Brain microvascular endothelial cell (primary cell): ENCODE measurements at regions not wholly inside any gene's neighbourhood (a gene's known extent, or its start where the extent isn't known, plus 50 kb on each side); places are given as distances from the start of the nearest gene placed in this dataset.

ENCODE experiments used
- DNase-seq: peaks from one replicate; pipeline ENCODE4 v3.0.0-alpha.2; 2020
- H3K27ac ChIP-seq: fragments of 250-450 bp; sonication (Bioruptor Pico); 2 replicates; pipeline ENCODE4 v1.5.1; 2020; ENCODE audit warnings: mild to moderate bottlenecking, moderate library complexity
- H3K27me3 ChIP-seq: fragments of 250-450 bp; sonication (Bioruptor Pico); replicated peaks from 2 replicates; pipeline ENCODE4 v1.5.1; 2020; ENCODE audit warnings: mild to moderate bottlenecking
- H3K36me3 ChIP-seq: fragments of 250-450 bp; sonication (Bioruptor Pico); replicated peaks from 2 replicates; pipeline ENCODE4 v1.5.1; 2020; ENCODE audit warnings: mild to moderate bottlenecking
- H3K4me3 ChIP-seq: 2 replicates; pipeline ENCODE4 v1.5.1; 2011; ENCODE audit warnings: low read depth, mild to moderate bottlenecking, control low read depth, low read length, moderate library complexity
- CTCF ChIP-seq: IDR thresholded peaks from 2 replicates; pipeline ENCODE4 v1.5.1; 2011; ENCODE audit warnings: low read depth, mild to moderate bottlenecking, moderate library complexity, low read length, control low read depth, inconsistent platforms; ENCODE audit errors: missing control alignments
- in situ Hi-C: cut with HindIII; loops from 2 replicates; pipeline ENCODE4 v1.10.0; 2017; ENCODE audit warnings: low sequenced_read_pairs, low pct_ligation_motif_present

DNA sequence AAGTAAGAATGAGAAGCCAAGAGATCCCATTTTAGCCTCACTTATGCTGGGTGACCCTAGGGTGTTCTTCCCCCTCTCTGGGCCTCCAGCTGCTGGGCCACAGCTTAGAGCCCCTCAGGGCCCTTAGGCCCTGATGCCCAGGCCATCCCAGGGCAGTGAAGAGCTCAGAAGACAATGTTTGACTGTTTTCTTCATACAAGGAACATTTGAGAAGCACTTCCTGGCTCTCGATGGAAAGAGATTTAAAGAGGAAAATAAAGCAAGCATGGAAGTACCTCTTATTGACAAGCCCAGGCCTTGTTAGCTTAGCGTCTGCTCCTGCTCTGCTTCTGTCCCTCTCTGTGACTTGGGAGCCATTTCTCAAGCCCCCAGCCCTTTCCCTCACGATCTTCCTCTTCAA lies 165.9 kb upstream of the SMIM23 start:
- H3K4me3 ChIP-seq, result no peak overlapping the region
- no peak for TF ChIP-seq CTCF
- no peak overlapping the region for H3K27ac ChIP-seq
- H3K36me3 ChIP-seq, result no peaks in the 10 kb centered on the region
- no peak for DNase-seq
- in situ Hi-C loops, result no loop called here
- peaks cover 28% of the 10 kb centered on the region for H3K27me3 ChIP-seq

DNA sequence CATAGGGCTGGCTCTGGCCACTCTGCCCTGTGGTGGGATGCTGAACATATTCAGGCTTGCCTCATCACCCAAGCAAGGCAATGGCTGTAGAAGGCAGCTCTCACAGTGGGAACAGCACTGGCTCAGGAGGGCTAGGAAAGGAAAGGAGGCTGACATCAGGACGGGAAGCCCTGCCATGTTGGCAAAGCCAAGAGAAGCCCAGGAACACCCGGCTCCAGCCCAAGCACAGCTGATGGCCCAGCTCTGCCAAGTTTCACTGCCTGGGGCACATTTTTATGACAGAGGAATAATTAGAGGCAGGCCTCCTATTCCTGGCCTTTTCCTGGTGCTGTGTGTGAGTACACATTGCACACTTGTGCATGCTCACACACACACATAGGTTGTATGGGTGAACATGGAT lies 163.6 kb upstream of the SMIM23 start:
- DNase-seq, result no peak
- no peaks in the 10 kb centered on the region for H3K36me3 ChIP-seq
- H3K4me3 ChIP-seq, result no peak overlapping the region
- in situ Hi-C loops, result no loop called here
- H3K27ac ChIP-seq, result no peak overlapping the region
- no peak for TF ChIP-seq CTCF
- H3K27me3 ChIP-seq, result peaks cover 17% of the 10 kb centered on the region

DNA sequence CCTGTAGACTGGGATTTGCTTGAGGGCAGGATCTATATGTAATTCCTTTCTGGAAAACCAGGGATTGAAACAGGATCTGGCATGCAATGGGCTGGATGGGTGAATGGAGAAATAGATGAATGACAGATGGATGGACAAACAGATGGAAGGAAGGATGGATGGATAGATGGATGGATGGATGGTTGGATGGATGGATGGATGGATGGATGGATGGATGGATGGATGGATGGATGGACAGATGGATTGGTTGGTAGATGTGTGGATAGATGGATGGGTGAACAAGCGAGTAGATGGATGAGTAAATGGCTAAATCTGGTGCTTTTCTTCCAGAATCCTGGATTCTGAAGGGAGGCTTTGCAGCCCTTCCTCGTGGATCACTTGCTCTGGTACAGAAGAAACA lies 162.5 kb upstream of the SMIM23 start:
- TF ChIP-seq CTCF, result no peak
- H3K4me3 ChIP-seq, result no peak overlapping the region
- no peak for DNase-seq
- H3K36me3 ChIP-seq, result no peaks in the 10 kb centered on the region
- H3K27me3 ChIP-seq, result peaks cover 11% of the 10 kb centered on the region
- no peak overlapping the region for H3K27ac ChIP-seq
- in situ Hi-C loops, result no loop called here

DNA sequence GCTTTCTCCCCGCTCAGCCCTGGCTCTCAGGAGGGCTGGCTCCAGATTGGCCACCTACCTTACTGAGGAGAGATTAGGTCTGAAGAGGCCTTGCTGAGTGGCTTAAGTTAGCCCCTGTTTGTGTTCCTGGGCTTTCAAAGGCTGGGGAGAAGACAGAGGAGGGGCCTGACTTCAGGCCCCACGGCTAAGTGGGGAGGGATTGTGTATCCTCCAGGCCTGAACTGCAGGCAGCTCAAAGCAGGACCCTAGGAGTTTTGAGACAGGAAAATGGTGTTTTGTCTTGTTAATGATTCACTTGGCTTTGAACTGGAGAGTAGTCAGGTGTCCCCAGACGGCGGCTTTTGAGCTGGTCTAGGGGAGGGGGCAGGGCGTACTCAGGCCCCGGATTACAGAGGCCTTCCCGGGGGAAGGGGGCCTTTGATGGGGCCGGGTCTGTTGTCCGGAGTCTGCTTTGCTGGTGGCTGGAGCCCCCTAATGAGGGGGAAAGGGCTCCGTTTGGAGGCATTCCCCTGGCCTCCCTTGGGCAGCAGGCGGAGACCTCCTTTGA lies 162.0 kb upstream of the SMIM23 start:
- Histone ChIP-seq H3K27me3 (peaks cover 11% of the 10 kb centered on the region), H3K27ac (no peak overlapping the region), H3K36me3 (no peaks in the 10 kb centered on the region), H3K4me3 (no peak overlapping the region)
- in situ Hi-C loops, result no loop called here
- TF ChIP-seq CTCF, result no peak
- DNase-seq, result no peak

DNA sequence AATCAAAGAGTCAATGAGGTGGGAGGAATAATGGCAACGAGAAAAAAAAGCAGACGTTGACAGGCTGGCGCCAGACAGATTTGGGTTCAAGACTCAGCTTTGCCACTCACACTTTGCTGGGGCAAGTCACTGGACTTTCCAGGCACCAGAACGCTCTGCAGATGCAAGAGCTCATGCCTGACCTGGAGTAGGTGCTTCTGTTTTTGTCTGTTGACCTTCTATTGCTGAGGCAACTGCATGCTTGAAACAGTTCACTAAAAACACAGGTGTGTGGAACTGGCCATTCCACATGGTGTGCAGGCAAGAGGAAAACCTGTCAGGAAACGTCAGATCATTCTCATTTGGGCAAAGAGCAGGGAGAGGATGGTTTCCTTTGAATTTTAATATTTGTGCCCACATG lies 161.2 kb upstream of the SMIM23 start:
- DNase-seq, result no peak
- Histone ChIP-seq H3K4me3 (no peak overlapping the region), H3K27me3 (peaks cover 11% of the 10 kb centered on the region), H3K36me3 (no peaks in the 10 kb centered on the region), H3K27ac (no peak overlapping the region)
- TF ChIP-seq CTCF, result no peak
- in situ Hi-C loops, result no loop called here

DNA sequence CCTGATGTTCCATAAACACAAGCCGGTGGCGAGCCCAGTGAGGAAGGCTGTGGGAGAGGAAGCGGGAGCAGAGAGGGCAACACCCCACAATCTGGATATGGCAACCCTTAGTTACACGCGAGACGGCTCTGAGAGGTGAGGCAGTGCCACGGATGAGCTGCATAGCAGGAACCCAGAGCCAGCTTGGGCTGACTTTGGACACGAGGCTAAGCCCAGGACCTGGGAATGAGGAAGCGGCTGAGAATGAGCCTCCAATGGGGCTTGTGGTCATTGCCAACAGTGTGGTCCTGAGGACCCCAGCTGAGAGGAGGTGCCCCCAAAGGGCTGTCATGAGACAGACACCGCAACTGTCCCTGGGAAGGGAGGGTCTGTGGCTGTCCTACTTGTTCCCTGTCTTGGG lies 160.0 kb upstream of the SMIM23 start:
- no peak for TF ChIP-seq CTCF
- in situ Hi-C loops, result loop anchor here (25.0 kb wide), 2 partner anchors 213 to 237 kb away; partner anchors contain the start of gene FGF18
- no peak overlapping the region for H3K4me3 ChIP-seq
- H3K27me3 ChIP-seq, result peaks cover 11% of the 10 kb centered on the region
- no peak overlapping the region for H3K27ac ChIP-seq
- DNase-seq, result no peak
- no peaks in the 10 kb centered on the region for H3K36me3 ChIP-seq
